Activated T-helper 2 cell treated with anti-CD3 and anti-CD28 coated beads, Interferon-gamma antibody, Interleukin-2, Interleukin-4, amounts not matched to agents 10 μg/mL and 5 μg/mL and 100 μg/mL, durations not matched to agents 14 hours and 24 hours and 36 hours (primary cell): ENCODE measurements at regions not wholly inside any gene's neighbourhood (a gene's known extent, or its start where the extent isn't known, plus 50 kb on each side); places are given as distances from the start of the nearest gene placed in this dataset.

Source experiments
- DNase-seq: peaks from one replicate; pipeline ENCODE4 v3.0.0; 2021; ENCODE audit warnings: low spot score
- H3K27ac Mint-ChIP-seq: one replicate; pipeline ENCODE4 v1.8.0; 2021; ENCODE audit warnings: mixed read lengths
- H3K27me3 Mint-ChIP-seq: one replicate; pipeline ENCODE4 v1.8.0; 2021; ENCODE audit warnings: low read depth, mixed read lengths
- H3K36me3 Mint-ChIP-seq: one replicate; pipeline ENCODE4 v1.8.0; 2021; ENCODE audit warnings: low read depth, mixed read lengths
- H3K4me1 Mint-ChIP-seq: one replicate; pipeline ENCODE4 v1.8.0; 2021; ENCODE audit warnings: low read depth, mixed read lengths
- H3K4me3 Mint-ChIP-seq: one replicate; pipeline ENCODE4 v1.8.0; 2021; ENCODE audit warnings: low read depth, mild to moderate bottlenecking, moderate library complexity, mixed read lengths
- H3K9me3 Mint-ChIP-seq: one replicate; pipeline ENCODE4 v1.8.0; 2021; ENCODE audit warnings: mixed read lengths
- intact Hi-C: fragments of 100-400 bp; cut with micrococcal nuclease; formaldehyde crosslinking; loops from one replicate; pipeline ENCODE4 v1.15.1; 2023

GRCh38 chr17:33777674-33778073 is 477.4 kb upstream of the CCL2 start:
- Mint-ChIP-seq H3K4me1 (no peaks in the 10 kb centered on the region), H3K4me3 (no peak overlapping the region), H3K9me3 (no peaks in the 10 kb centered on the region), H3K27ac (no peak overlapping the region), H3K27me3 (peaks cover 2% of the 10 kb centered on the region), H3K36me3 (no peaks in the 10 kb centered on the region)
- intact Hi-C loops = no loop called here
- no peak for DNase-seq

GRCh38 chr17:33778505-33779233 is 476.4 kb upstream of the CCL2 start:
- Mint-ChIP-seq H3K36me3 (no peaks in the 10 kb centered on the region), H3K4me1 (no peaks in the 10 kb centered on the region), H3K4me3 (no peak overlapping the region), H3K27ac (no peak overlapping the region), H3K9me3 (no peaks in the 10 kb centered on the region), H3K27me3 (peaks cover 2% of the 10 kb centered on the region)
- DNase-seq = no peak
- intact Hi-C loops = no loop called here

- H3K27me3 Mint-ChIP-seq = peaks cover 2% of the 10 kb centered on the region
- H3K36me3 Mint-ChIP-seq = no peaks in the 10 kb centered on the region
- no peaks in the 10 kb centered on the region for H3K4me1 Mint-ChIP-seq
- H3K4me3 Mint-ChIP-seq = no peak overlapping the region
- no peak overlapping the region for H3K27ac Mint-ChIP-seq
- DNase-seq = peak; percentile 11
- no peaks in the 10 kb centered on the region for H3K9me3 Mint-ChIP-seq
- intact Hi-C loops = no loop called here
Observed at GRCh38 chr17:33779234-33779591, 475.9 kb upstream of the CCL2 start.

- H3K27me3 Mint-ChIP-seq = no peaks in the 10 kb centered on the region
- H3K4me3 Mint-ChIP-seq = no peak overlapping the region
- no peak overlapping the region for H3K27ac Mint-ChIP-seq
- DNase-seq = no peak
- intact Hi-C loops = no loop called here
- H3K36me3 Mint-ChIP-seq = no peaks in the 10 kb centered on the region
- H3K4me1 Mint-ChIP-seq = no peaks in the 10 kb centered on the region
- H3K9me3 Mint-ChIP-seq = no peaks in the 10 kb centered on the region
Observed at GRCh38 chr17:33785281-33785680, 469.8 kb upstream of the CCL2 start.

GRCh38 chr17:33786478-33786877 is 468.6 kb upstream of the CCL2 start:
- H3K27ac Mint-ChIP-seq = no peak overlapping the region
- H3K4me3 Mint-ChIP-seq = no peak overlapping the region
- intact Hi-C loops = no loop called here
- DNase-seq = no peak
- H3K36me3 Mint-ChIP-seq = no peaks in the 10 kb centered on the region
- H3K9me3 Mint-ChIP-seq = no peaks in the 10 kb centered on the region
- H3K4me1 Mint-ChIP-seq = no peaks in the 10 kb centered on the region
- no peaks in the 10 kb centered on the region for H3K27me3 Mint-ChIP-seq

- intact Hi-C loops = no loop called here
- H3K36me3 Mint-ChIP-seq = no peaks in the 10 kb centered on the region
- H3K4me3 Mint-ChIP-seq = no peak overlapping the region
- no peaks in the 10 kb centered on the region for H3K4me1 Mint-ChIP-seq
- H3K9me3 Mint-ChIP-seq = no peaks in the 10 kb centered on the region
- no peaks in the 10 kb centered on the region for H3K27me3 Mint-ChIP-seq
- DNase-seq = no peak
- H3K27ac Mint-ChIP-seq = no peak overlapping the region
Observed at GRCh38 chr17:33789658-33790057, 465.4 kb upstream of the CCL2 start.

GRCh38 chr17:33797181-33797580 is 457.9 kb upstream of the CCL2 start:
- Mint-ChIP-seq H3K4me3 (no peak overlapping the region), H3K27me3 (no peaks in the 10 kb centered on the region), H3K27ac (no peak overlapping the region), H3K4me1 (no peaks in the 10 kb centered on the region), H3K36me3 (no peaks in the 10 kb centered on the region), H3K9me3 (no peaks in the 10 kb centered on the region)
- DNase-seq = no peak
- intact Hi-C loops = no loop called here

GRCh38 chr17:33798308-33798707 is 456.8 kb upstream of the CCL2 start:
- Mint-ChIP-seq H3K4me3 (no peak overlapping the region), H3K36me3 (no peaks in the 10 kb centered on the region), H3K4me1 (no peaks in the 10 kb centered on the region), H3K27ac (no peak overlapping the region), H3K9me3 (no peaks in the 10 kb centered on the region), H3K27me3 (peaks cover 7% of the 10 kb centered on the region)
- intact Hi-C loops = no loop called here
- DNase-seq = no peak

- DNase-seq = no peak
- no peak overlapping the region for H3K27ac Mint-ChIP-seq
- no peaks in the 10 kb centered on the region for H3K9me3 Mint-ChIP-seq
- peaks cover 11% of the 10 kb centered on the region for H3K27me3 Mint-ChIP-seq
- H3K4me3 Mint-ChIP-seq = no peak overlapping the region
- H3K36me3 Mint-ChIP-seq = no peaks in the 10 kb centered on the region
- intact Hi-C loops = no loop called here
- H3K4me1 Mint-ChIP-seq = no peaks in the 10 kb centered on the region
Observed at GRCh38 chr17:33802349-33803198, 452.5 kb upstream of the CCL2 start.

GRCh38 chr17:33803199-33803685 is 451.8 kb upstream of the CCL2 start:
- no peaks in the 10 kb centered on the region for H3K9me3 Mint-ChIP-seq
- H3K4me3 Mint-ChIP-seq = no peak overlapping the region
- intact Hi-C loops = no loop called here
- H3K27me3 Mint-ChIP-seq = peaks cover 11% of the 10 kb centered on the region
- no peak for DNase-seq
- no peaks in the 10 kb centered on the region for H3K36me3 Mint-ChIP-seq
- H3K4me1 Mint-ChIP-seq = no peaks in the 10 kb centered on the region
- H3K27ac Mint-ChIP-seq = no peak overlapping the region

- no peak overlapping the region for H3K27ac Mint-ChIP-seq
- intact Hi-C loops = no loop called here
- H3K9me3 Mint-ChIP-seq = no peaks in the 10 kb centered on the region
- H3K4me3 Mint-ChIP-seq = no peak overlapping the region
- H3K27me3 Mint-ChIP-seq = peaks cover 11% of the 10 kb centered on the region
- H3K36me3 Mint-ChIP-seq = no peaks in the 10 kb centered on the region
- DNase-seq = no peak
- H3K4me1 Mint-ChIP-seq = no peaks in the 10 kb centered on the region
Observed at GRCh38 chr17:33803686-33804085, 451.4 kb upstream of the CCL2 start.

- Mint-ChIP-seq H3K36me3 (no peaks in the 10 kb centered on the region), H3K4me1 (no peaks in the 10 kb centered on the region), H3K27me3 (peaks cover 11% of the 10 kb centered on the region)
Observed at GRCh38 chr17:33804401-33804800, 450.7 kb upstream of the CCL2 start.

GRCh38 chr17:33806631-33807030 is 448.5 kb upstream of the CCL2 start:
- Mint-ChIP-seq H3K36me3 (no peaks in the 10 kb centered on the region), H3K9me3 (no peaks in the 10 kb centered on the region), H3K27ac (no peak overlapping the region), H3K4me1 (no peaks in the 10 kb centered on the region), H3K27me3 (peaks cover 11% of the 10 kb centered on the region), H3K4me3 (no peak overlapping the region)
- intact Hi-C loops = no loop called here
- DNase-seq = no peak

More at GRCh38 chr17:33804401-33804800, 450.7 kb upstream of the CCL2 start:
- Mint-ChIP-seq H3K9me3 (no peaks in the 10 kb centered on the region), H3K27ac (no peak overlapping the region), H3K4me3 (no peak overlapping the region)
- DNase-seq = no peak
- intact Hi-C loops = no loop called here
